Type B pancreatic cell (in vitro differentiated cells): ENCODE measurements at regions not wholly inside any gene's neighbourhood (a gene's known extent, or its start where the extent isn't known, plus 50 kb on each side); places are given as distances from the start of the nearest gene placed in this dataset.
"Not testable (repeated sequence)": the region's sequence is repeated elsewhere in the genome, so short reads cannot be mapped to it uniquely, and the experiment has no call there.

Experiments used
- DNase-seq: peaks from one replicate; pipeline ENCODE4 v3.0.0; 2021; ENCODE audit warnings: mixed read lengths; ENCODE audit not compliant: unreplicated experiment; ENCODE audit errors: extremely low spot score
- H3K27ac Mint-ChIP-seq: 2 replicates; pipeline ENCODE4 v1.8.0; 2021; ENCODE audit warnings: mild to moderate bottlenecking, mixed read lengths
- H3K27me3 Mint-ChIP-seq: 2 replicates; pipeline ENCODE4 v1.8.0; 2021; ENCODE audit warnings: mixed read lengths
- H3K36me3 Mint-ChIP-seq: 2 replicates; pipeline ENCODE4 v1.8.0; 2021; ENCODE audit warnings: mixed read lengths
- H3K4me1 Mint-ChIP-seq: one replicate; pipeline ENCODE4 v1.8.0; 2021; ENCODE audit warnings: mixed read lengths; ENCODE audit not compliant: unreplicated experiment
- H3K4me3 Mint-ChIP-seq: 2 replicates; pipeline ENCODE4 v1.8.0; 2021; ENCODE audit warnings: mild to moderate bottlenecking, mixed read lengths
- H3K9me3 Mint-ChIP-seq: 2 replicates; pipeline ENCODE4 v1.8.0; 2021; ENCODE audit warnings: mixed read lengths
- CTCF ChIP-seq: fragments of 200-600 bp; sonication (generic); conservative IDR thresholded peaks from 2 replicates; pipeline ENCODE4 v1.5.0; 2021; ENCODE audit warnings: antibody characterized with exemption, mild to moderate bottlenecking

GRCh38 chr6:62974452-62974851, 236.8 kb upstream of the FKBP1C start:
- H3K4me3 Mint-ChIP-seq = no peak overlapping the region
- H3K27ac Mint-ChIP-seq = no peak overlapping the region
- H3K36me3 Mint-ChIP-seq = no peaks in the 10 kb centered on the region
- no peaks in the 10 kb centered on the region for H3K4me1 Mint-ChIP-seq
- TF ChIP-seq CTCF = no peak
- H3K27me3 Mint-ChIP-seq = no peaks in the 10 kb centered on the region
- no peak for DNase-seq
- no peaks in the 10 kb centered on the region for H3K9me3 Mint-ChIP-seq

- Mint-ChIP-seq H3K27ac (no peak overlapping the region), H3K4me3 (no peak overlapping the region), H3K36me3 (no peaks in the 10 kb centered on the region), H3K4me1 (peaks cover 6% of the 10 kb centered on the region), H3K27me3 (no peaks in the 10 kb centered on the region), H3K9me3 (no peaks in the 10 kb centered on the region)
- no peak for DNase-seq
- TF ChIP-seq CTCF = no peak
These were observed 234.7 kb upstream of the FKBP1C start for GRCh38 chr6:62976566-62976965.

- no peak for DNase-seq
- H3K36me3 Mint-ChIP-seq = no peaks in the 10 kb centered on the region
- no peak overlapping the region for H3K27ac Mint-ChIP-seq
- H3K4me1 Mint-ChIP-seq = peaks cover 6% of the 10 kb centered on the region
- no peaks in the 10 kb centered on the region for H3K9me3 Mint-ChIP-seq
- TF ChIP-seq CTCF = no peak
- H3K27me3 Mint-ChIP-seq = no peaks in the 10 kb centered on the region
- no peak overlapping the region for H3K4me3 Mint-ChIP-seq
These were observed 232.3 kb upstream of the FKBP1C start for GRCh38 chr6:62978920-62979319.

- H3K27ac Mint-ChIP-seq = no peak overlapping the region
- no peaks in the 10 kb centered on the region for H3K36me3 Mint-ChIP-seq
- H3K27me3 Mint-ChIP-seq = no peaks in the 10 kb centered on the region
- no peak overlapping the region for H3K4me3 Mint-ChIP-seq
- H3K4me1 Mint-ChIP-seq = peaks cover 6% of the 10 kb centered on the region
- DNase-seq = no peak
- TF ChIP-seq CTCF = no peak
- H3K9me3 Mint-ChIP-seq = no peaks in the 10 kb centered on the region
These were observed 231.2 kb upstream of the FKBP1C start for GRCh38 chr6:62980093-62980492.

- no peak for TF ChIP-seq CTCF
- peaks cover 6% of the 10 kb centered on the region for H3K4me1 Mint-ChIP-seq
- no peaks in the 10 kb centered on the region for H3K9me3 Mint-ChIP-seq
- no peak overlapping the region for H3K4me3 Mint-ChIP-seq
- H3K27ac Mint-ChIP-seq = no peak overlapping the region
- no peak for DNase-seq
- H3K36me3 Mint-ChIP-seq = no peaks in the 10 kb centered on the region
- H3K27me3 Mint-ChIP-seq = no peaks in the 10 kb centered on the region
These were observed 230.5 kb upstream of the FKBP1C start for GRCh38 chr6:62980724-62981123.

- peaks cover 6% of the 10 kb centered on the region for H3K4me1 Mint-ChIP-seq
- DNase-seq = no peak
- no peak overlapping the region for H3K27ac Mint-ChIP-seq
- no peak overlapping the region for H3K4me3 Mint-ChIP-seq
- TF ChIP-seq CTCF = no peak
- no peaks in the 10 kb centered on the region for H3K27me3 Mint-ChIP-seq
- H3K36me3 Mint-ChIP-seq = no peaks in the 10 kb centered on the region
- no peaks in the 10 kb centered on the region for H3K9me3 Mint-ChIP-seq
These were observed 228.3 kb upstream of the FKBP1C start for GRCh38 chr6:62982951-62983350.

- H3K27me3 Mint-ChIP-seq, H3K36me3 Mint-ChIP-seq, H3K4me1 Mint-ChIP-seq, H3K4me3 Mint-ChIP-seq, DNase-seq, H3K27ac Mint-ChIP-seq, H3K9me3 Mint-ChIP-seq: not testable (repeated sequence)
These were observed 219.6 kb upstream of the FKBP1C start for GRCh38 chr6:62991696-62992095.
